PC-9 (cell line): ENCODE measurements at regions not wholly inside any gene's neighbourhood (a gene's known extent, or its start where the extent isn't known, plus 50 kb on each side); places are given as distances from the start of the nearest gene placed in this dataset.
"Not testable (repeated sequence)": the region's sequence is repeated elsewhere in the genome, so short reads cannot be mapped to it uniquely, and the experiment has no call there.

Experiments
- BruUV-seq: library from RNA; stranded (reverse); fragments of 400-500 nt; replicated peaks from 2 replicates; lab custom pipeline; 2021; lab: Mats Ljungman, UMichigan
- CTCF ChIA-PET: fragments of 300-600 bp; sonication (Branson Sonifier 250); formaldehyde crosslinking; loops from one replicate; lab custom pipeline; 2022; ENCODE audit warnings: antibody characterized with exemption; lab: Charles Lee
- POLR2A ChIA-PET: fragments of 300-600 bp; sonication (Branson Sonifier 250); formaldehyde crosslinking; loops from one replicate; lab custom pipeline; 2022; ENCODE audit warnings: antibody characterized with exemption; ENCODE audit not compliant: unreplicated experiment; lab: Charles Lee
- DNase-seq, 2 experiments: peaks; one replicate each; pipeline versions ENCODE4 v3.0.0 to v3.0.0-alpha.2; 2015 to 2022; ENCODE audit warnings: mixed read lengths in 1 of 2
- H2AFZ ChIP-seq: fragments of 200-600 bp; sonication (generic); 2 replicates; pipeline ENCODE4 v1.8.1; 2017; ENCODE audit warnings: antibody characterized with exemption
- H3F3A ChIP-seq: fragments of 200-600 bp; sonication (generic); 2 replicates; pipeline ENCODE4 v1.8.1; 2017; ENCODE audit warnings: antibody characterized with exemption, mild to moderate bottlenecking, low read depth; ENCODE audit not compliant: insufficient read depth
- H3K27ac ChIP-seq: fragments of 200-600 bp; sonication (generic); 2 replicates; pipeline ENCODE4 v1.6.1; 2016; ENCODE audit warnings: mixed run types
- H3K27me3 ChIP-seq: fragments of 200-600 bp; sonication (generic); 2 replicates; pipeline ENCODE4 v1.6.1; 2016; ENCODE audit warnings: low read depth, mixed run types; ENCODE audit not compliant: insufficient read depth
- H3K36me3 ChIP-seq: fragments of 200-600 bp; sonication (generic); 2 replicates; pipeline ENCODE4 v1.6.1; 2016; ENCODE audit warnings: low read depth, mixed run types
- H3K4me1 ChIP-seq: fragments of 200-600 bp; sonication (generic); replicated peaks from 2 replicates; pipeline ENCODE4 v1.6.1; 2016; ENCODE audit warnings: mixed run types; ENCODE audit not compliant: insufficient read depth
- H3K4me2 ChIP-seq: fragments of 200-600 bp; sonication (generic); 2 replicates; pipeline ENCODE4 v1.6.1; 2017; ENCODE audit warnings: mixed run types
- H3K4me3 ChIP-seq: fragments of 200-600 bp; sonication (generic); 2 replicates; pipeline ENCODE4 v1.6.1; 2016; ENCODE audit warnings: mixed run types
- H3K79me2 ChIP-seq: fragments of 200-600 bp; sonication (generic); 2 replicates; pipeline ENCODE4 v1.6.1; 2017; ENCODE audit warnings: low read depth, mixed run types
- H3K9me2 ChIP-seq: fragments of 200-600 bp; sonication (generic); 2 replicates; pipeline ENCODE4 v1.8.1; 2017; ENCODE audit warnings: mild to moderate bottlenecking; ENCODE audit not compliant: insufficient read depth
- H3K9me3 ChIP-seq: fragments of 200-600 bp; sonication (generic); 2 replicates; pipeline ENCODE4 v1.8.1; 2016; ENCODE audit warnings: low read depth; ENCODE audit not compliant: insufficient read depth
- H4K20me1 ChIP-seq: fragments of 200-600 bp; sonication (generic); 2 replicates; pipeline ENCODE4 v1.8.1; 2017; ENCODE audit not compliant: insufficient read depth
- EZH2 ChIP-seq: fragments of 200-600 bp; sonication (generic); IDR thresholded peaks from 2 replicates; pipeline ENCODE4 v1.8.0; 2017; ENCODE audit warnings: antibody characterized with exemption, low read depth
- intact Hi-C: fragments of 100-400 bp; cut with micrococcal nuclease; formaldehyde crosslinking; loops from one replicate; pipeline ENCODE4 v1.10.0; 2022; ENCODE audit not compliant: unreplicated experiment
- TF ChIP-seq, protein P1 (sequence below): fragments of 200-600 bp; sonication (generic); conservative IDR thresholded peaks from 2 replicates; pipeline ENCODE4 v1.6.1; 2017; ENCODE audit warnings: mixed run types, antibody characterized with exemption, mild to moderate bottlenecking, moderate library complexity

DNA sequence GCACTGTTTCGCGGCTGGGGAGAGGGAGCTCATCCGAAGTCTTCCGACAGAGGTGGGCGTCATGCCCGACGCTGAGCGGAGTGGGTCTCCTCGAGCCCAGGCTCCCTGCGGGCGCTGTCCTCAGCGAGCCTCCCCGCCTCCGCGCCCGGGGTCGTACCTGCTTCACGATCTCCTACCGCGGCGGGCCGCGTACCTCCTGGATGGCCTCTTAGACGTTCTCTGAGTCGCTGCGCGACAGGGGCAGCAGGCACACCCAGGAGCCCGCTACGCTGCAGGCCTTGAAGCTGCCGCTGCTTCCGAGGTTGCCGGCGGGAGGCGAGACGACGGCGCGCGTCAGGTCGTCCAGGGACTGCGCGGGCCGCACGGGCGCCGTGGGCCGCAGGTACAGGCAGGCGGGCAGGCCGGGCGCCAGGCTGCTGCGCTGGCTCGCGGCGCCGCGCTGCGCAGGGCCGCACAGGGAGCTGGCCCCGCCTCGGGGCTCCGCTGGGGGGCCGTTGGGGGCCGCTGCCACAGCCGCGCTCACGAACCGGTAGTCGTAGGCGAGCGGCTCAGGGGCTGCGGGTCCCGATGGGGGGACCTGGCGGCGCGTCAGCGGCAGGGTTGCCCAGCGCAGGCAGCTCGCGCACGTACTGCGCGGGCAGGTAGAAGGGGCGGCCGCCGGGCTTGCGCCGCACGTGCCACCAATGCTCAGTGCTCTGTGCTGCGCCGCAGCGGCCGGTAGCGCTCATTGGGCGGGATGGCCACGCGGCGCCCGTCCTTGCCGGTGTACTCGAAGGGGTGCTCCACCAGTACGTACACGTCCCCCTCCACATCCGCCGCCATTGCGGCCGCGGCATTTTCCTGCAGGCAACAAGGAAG, 116.4 kb upstream of the SMURF2 start:
- no TSS peak for BruUV-seq
- no peaks in the 10 kb centered on the region for H4K20me1 ChIP-seq
- intact Hi-C loops, result loop anchor here (5.0 to 10.0 kb wide), 3 partner anchors 164 to 416 kb away; no protein-coding TSS in a partner anchor
- CTCF ChIA-PET, result interaction anchor here (0.7 to 1.2 kb wide), 2 partner anchors 182 to 278 kb away, joined by 4 to 18 read pairs; partner anchors contain the start of gene GNA13
- H3K4me2 ChIP-seq, result no peak overlapping the region
- H3K36me3 ChIP-seq, result no peaks in the 10 kb centered on the region
- POLR2A ChIA-PET, result interaction anchor here (0.6 kb wide), 1 partner anchor 30 kb away, joined by 3 read pairs; no protein-coding TSS in a partner anchor
- no peak for DNase-seq
- no peaks in the 10 kb centered on the region for H3K9me3 ChIP-seq
- no peaks in the 10 kb centered on the region for H3K27me3 ChIP-seq
- peaks cover 11% of the 10 kb centered on the region for H3K4me1 ChIP-seq
- no peak overlapping the region for H2AFZ ChIP-seq
- H3F3A ChIP-seq, result peaks cover 22% of the 10 kb centered on the region; the same call in 1 of the 2 replicates
- TF ChIP-seq EZH2, result no peak
- no peak overlapping the region for H3K27ac ChIP-seq
- H3K9me2 ChIP-seq, result no peaks in the 10 kb centered on the region
- no peak overlapping the region for H3K4me3 ChIP-seq
- H3K79me2 ChIP-seq, result peaks cover 4% of the 10 kb centered on the region

DNA sequence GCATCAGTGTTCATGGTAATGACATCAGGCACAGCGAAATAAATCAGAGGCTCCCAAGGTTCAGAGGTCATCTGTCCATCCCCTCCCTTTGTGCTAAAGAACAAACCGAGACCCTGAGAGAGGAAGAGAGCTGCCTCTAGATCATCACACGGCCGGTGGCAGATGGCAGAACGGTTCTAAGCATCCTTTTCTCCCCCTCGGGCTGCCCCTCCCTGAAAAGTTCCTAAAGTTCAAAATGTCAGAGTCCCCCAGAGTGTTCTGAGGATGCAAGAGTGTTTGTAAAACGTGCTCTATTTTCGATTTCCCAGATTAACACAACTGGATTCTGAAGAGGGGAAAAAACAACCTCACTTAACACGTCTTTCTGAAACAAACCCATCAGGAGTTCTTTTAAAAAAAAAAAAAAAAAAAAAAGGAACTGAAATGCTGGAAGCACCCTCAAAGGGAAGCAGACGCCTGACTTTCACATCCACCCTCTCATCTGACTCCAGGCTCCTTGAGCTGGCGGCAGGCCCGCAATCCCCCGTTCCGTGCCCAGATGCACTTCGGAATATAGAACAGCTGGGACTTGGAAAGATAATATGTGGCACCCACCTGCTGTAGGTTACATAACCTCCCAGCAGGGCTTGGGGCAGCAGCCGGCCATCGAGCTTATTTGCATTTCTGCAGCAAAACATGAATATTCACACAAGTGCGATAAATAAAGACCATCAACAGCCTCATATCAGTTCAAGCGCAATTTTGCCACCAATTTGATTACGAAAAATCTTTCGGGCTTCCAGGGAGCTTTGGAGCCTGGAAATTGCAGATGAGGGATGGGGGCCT, 115.5 kb upstream of the SMURF2 start:
- ChIA-PET CTCF (interaction anchor here (0.6 to 1.2 kb wide), 4 partner anchors 100 to 279 kb away, joined by 3 to 18 read pairs (median 4); partner anchors contain the start of gene GNA13), POLR2A (no interaction called here)
- no peak for TF ChIP-seq EZH2
- TF ChIP-seq, protein P1, sequence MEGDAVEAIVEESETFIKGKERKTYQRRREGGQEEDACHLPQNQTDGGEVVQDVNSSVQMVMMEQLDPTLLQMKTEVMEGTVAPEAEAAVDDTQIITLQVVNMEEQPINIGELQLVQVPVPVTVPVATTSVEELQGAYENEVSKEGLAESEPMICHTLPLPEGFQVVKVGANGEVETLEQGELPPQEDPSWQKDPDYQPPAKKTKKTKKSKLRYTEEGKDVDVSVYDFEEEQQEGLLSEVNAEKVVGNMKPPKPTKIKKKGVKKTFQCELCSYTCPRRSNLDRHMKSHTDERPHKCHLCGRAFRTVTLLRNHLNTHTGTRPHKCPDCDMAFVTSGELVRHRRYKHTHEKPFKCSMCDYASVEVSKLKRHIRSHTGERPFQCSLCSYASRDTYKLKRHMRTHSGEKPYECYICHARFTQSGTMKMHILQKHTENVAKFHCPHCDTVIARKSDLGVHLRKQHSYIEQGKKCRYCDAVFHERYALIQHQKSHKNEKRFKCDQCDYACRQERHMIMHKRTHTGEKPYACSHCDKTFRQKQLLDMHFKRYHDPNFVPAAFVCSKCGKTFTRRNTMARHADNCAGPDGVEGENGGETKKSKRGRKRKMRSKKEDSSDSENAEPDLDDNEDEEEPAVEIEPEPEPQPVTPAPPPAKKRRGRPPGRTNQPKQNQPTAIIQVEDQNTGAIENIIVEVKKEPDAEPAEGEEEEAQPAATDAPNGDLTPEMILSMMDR, result no peak
- peaks cover 12% of the 10 kb centered on the region for H3K79me2 ChIP-seq
- no TSS peak for BruUV-seq
- H3K27me3 ChIP-seq, result no peaks in the 10 kb centered on the region
- H4K20me1 ChIP-seq, result no peaks in the 10 kb centered on the region
- no peaks in the 10 kb centered on the region for H3K9me2 ChIP-seq
- H3F3A ChIP-seq, result peaks cover 22% of the 10 kb centered on the region; the same call in 1 of the 2 replicates
- no peaks in the 10 kb centered on the region for H3K36me3 ChIP-seq
- no peak overlapping the region for H2AFZ ChIP-seq
- no peak overlapping the region for H3K4me3 ChIP-seq
- H3K27ac ChIP-seq, result no peak overlapping the region
- peaks cover 20% of the 10 kb centered on the region for H3K4me1 ChIP-seq
- H3K4me2 ChIP-seq, result peak overlapping the region; percentile 58; the same call in 1 of the 2 replicates
- no peaks in the 10 kb centered on the region for H3K9me3 ChIP-seq
- DNase-seq, result no peak
- intact Hi-C loops, result loop anchor here (5.0 to 10.0 kb wide), 3 partner anchors 165 to 417 kb away; no protein-coding TSS in a partner anchor

DNA sequence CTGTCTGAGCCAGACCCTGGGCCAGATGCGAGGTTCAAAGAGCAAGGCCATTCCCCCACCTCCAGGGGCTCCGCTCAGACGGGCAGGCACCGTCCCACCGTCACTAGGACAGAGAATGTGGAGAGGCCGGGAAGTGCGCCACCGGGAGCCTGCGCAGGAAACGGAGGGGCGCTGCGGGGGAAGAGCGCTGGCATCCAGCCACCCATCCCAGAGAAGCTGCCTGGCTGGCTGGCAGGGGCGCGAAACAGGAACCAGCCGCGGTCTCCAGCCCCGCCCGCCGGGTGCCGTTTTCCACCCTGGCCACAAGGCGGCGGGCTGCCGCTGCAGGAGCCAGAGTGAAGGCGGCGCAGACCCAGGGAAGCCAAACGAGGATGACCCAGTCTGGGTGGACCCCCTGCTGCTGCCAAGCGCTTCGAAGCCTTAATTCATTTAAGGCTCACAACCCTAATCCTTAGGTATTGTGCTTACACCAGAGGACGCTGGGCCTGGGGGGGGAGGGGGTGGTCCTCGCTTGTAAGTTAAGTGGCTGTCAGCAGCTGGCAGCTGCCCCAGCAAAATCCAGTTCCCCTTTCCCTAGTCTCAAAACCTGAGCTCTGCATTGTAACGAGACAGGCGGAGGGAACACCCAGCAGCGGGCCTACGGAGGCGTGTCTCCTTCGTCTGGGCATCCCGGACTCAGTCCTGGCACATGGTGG, 114.8 kb upstream of the SMURF2 start:
- H4K20me1 ChIP-seq, H3K27me3 ChIP-seq, H3K9me2 ChIP-seq, POLR2A ChIA-PET, BruUV-seq, H2AFZ ChIP-seq, H3K27ac ChIP-seq, H3K9me3 ChIP-seq, H3K4me3 ChIP-seq, H3K36me3 ChIP-seq: not testable (repeated sequence)
- TF ChIP-seq, protein P1, result peak; percentile 93
- peaks cover 22% of the 10 kb centered on the region; the same call in 1 of the 2 replicates for H3F3A ChIP-seq
- peak overlapping the region; percentile 58 for H3K4me2 ChIP-seq
- CTCF ChIA-PET, result interaction anchor here (0.7 to 1.2 kb wide), 3 partner anchors 16 to 264 kb away, joined by 3 to 18 read pairs (median 5); no protein-coding TSS in a partner anchor
- DNase-seq, result peak; percentile 46 to 83
- intact Hi-C loops, result loop anchor here (5.0 to 10.0 kb wide), 3 partner anchors 165 to 418 kb away; no protein-coding TSS in a partner anchor
- H3K4me1 ChIP-seq, result peaks cover 22% of the 10 kb centered on the region
- H3K79me2 ChIP-seq, result peaks cover 20% of the 10 kb centered on the region
